OCI-LY7 (cell line): ENCODE measurements at regions not wholly inside any gene's neighbourhood (a gene's known extent, or its start where the extent isn't known, plus 50 kb on each side); places are given as distances from the start of the nearest gene placed in this dataset.

ENCODE experiments used
- BruUV-seq: library from RNA; stranded (reverse); fragments of 400-500 nt; replicated peaks from 2 replicates; lab custom pipeline; 2021; lab: Mats Ljungman, UMichigan
- CTCF ChIA-PET: fragments of 300-600 bp; sonication (Branson Sonifier 250); formaldehyde crosslinking; loops from one replicate; lab custom pipeline; 2022; ENCODE audit warnings: antibody characterized with exemption; ENCODE audit not compliant: unreplicated experiment; lab: Charles Lee
- POLR2A ChIA-PET: fragments of 300-600 bp; sonication (Branson Sonifier 250); formaldehyde crosslinking; loops from one replicate; lab custom pipeline; 2022; ENCODE audit warnings: antibody characterized with exemption; lab: Charles Lee
- DNase-seq: peaks from one replicate; pipeline ENCODE4 v3.0.0-alpha.2; 2015; ENCODE audit warnings: low spot score
- H2AFZ ChIP-seq: fragments of 200-600 bp; sonication (generic), shearing (Covaris generic); 2 replicates; pipeline ENCODE4 v1.6.1; 2014; ENCODE audit warnings: mild to moderate bottlenecking, antibody characterized with exemption, low read length, moderate library complexity
- H3K27ac ChIP-seq: fragments of 200-600 bp; sonication (generic); 2 replicates; pipeline ENCODE4 v1.5.1; 2014; ENCODE audit warnings: mixed run types, low read depth, mild to moderate bottlenecking, moderate library complexity, low read length, inconsistent platforms; ENCODE audit not compliant: poor library complexity, severe bottlenecking
- H3K36me3 ChIP-seq: fragments of 200-600 bp; sonication (generic); 2 replicates; pipeline ENCODE4 v1.6.1; 2014; ENCODE audit warnings: mild to moderate bottlenecking, antibody characterized with exemption, low read length, moderate library complexity, mixed read lengths; ENCODE audit not compliant: insufficient read depth
- H3K4me1 ChIP-seq: fragments of 200-600 bp; sonication (generic); 2 replicates; pipeline ENCODE4 v1.5.1; 2014; ENCODE audit warnings: mild to moderate bottlenecking, low read length; ENCODE audit not compliant: insufficient read depth, poor library complexity, severe bottlenecking
- H3K4me2 ChIP-seq: fragments of 200-600 bp; sonication (generic); 2 replicates; pipeline ENCODE4 v1.6.1; 2014; ENCODE audit warnings: mild to moderate bottlenecking, low read length
- H3K4me3 ChIP-seq: fragments of 200-600 bp; sonication (generic); 2 replicates; pipeline ENCODE4 v1.5.1; 2014; ENCODE audit warnings: mild to moderate bottlenecking, low read depth, low read length; ENCODE audit not compliant: poor library complexity, severe bottlenecking
- H3K79me2 ChIP-seq: fragments of 200-600 bp; sonication (generic); 2 replicates; pipeline ENCODE4 v1.6.1; 2016; ENCODE audit warnings: low read depth, mild to moderate bottlenecking, low read length, moderate library complexity, mixed read lengths; ENCODE audit not compliant: insufficient read depth
- H3K9me2 ChIP-seq: fragments of 200-600 bp; sonication (generic); 2 replicates; pipeline ENCODE4 v1.6.1; 2016; ENCODE audit warnings: mild to moderate bottlenecking, low read length, mixed read lengths; ENCODE audit not compliant: insufficient read depth
- H3K9me3 ChIP-seq: fragments of 200-600 bp; sonication (generic); 2 replicates; pipeline ENCODE4 v1.6.1; 2014; ENCODE audit warnings: mild to moderate bottlenecking, mixed run types, low read length, mixed read lengths
- H4K20me1 ChIP-seq: fragments of 200-600 bp; sonication (generic); 2 replicates; pipeline ENCODE4 v1.6.1; 2014; ENCODE audit warnings: mild to moderate bottlenecking, antibody characterized with exemption, low read length, moderate library complexity, mixed read lengths; ENCODE audit not compliant: insufficient read depth
- CTCF ChIP-seq: fragments of 200-600 bp; sonication (generic); conservative IDR thresholded peaks from 2 replicates; pipeline ENCODE4 v1.5.1; 2014; ENCODE audit warnings: mild to moderate bottlenecking, antibody characterized with exemption, low read length, moderate library complexity, mixed read lengths
- EZH2phosphoT487 ChIP-seq: fragments of 200-600 bp; sonication (generic); IDR thresholded peaks from 2 replicates; pipeline ENCODE4 v1.6.1; 2018; ENCODE audit warnings: low read depth, borderline replicate concordance, mild to moderate bottlenecking, mixed run types, antibody characterized with exemption, low read length, moderate library complexity, mixed read lengths
- intact Hi-C: fragments of 100-400 bp; cut with micrococcal nuclease; formaldehyde crosslinking; loops from one replicate; pipeline ENCODE4 v1.10.0; 2022; ENCODE audit not compliant: unreplicated experiment

DNA sequence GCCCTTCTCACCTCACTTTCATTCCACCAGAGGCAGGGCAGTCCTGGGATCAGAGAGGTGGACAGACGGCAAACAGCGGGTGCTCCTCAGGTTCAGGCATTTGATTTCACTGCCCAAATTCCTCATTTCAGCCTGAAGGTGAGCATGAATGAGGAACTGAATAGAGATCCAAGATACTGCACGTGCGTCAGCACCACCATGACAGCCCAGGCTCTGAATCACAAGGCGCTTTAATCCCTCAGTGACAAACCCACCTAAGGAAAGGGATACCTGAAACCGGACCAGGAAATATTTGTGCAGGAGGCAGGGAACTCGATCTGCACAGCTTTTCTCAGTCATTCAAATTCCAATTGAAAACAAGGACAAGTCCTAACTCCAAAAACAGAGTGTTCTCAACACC lies 174.8 kb upstream of the HEY2 start:
- Histone ChIP-seq H3K27ac (no peak overlapping the region), H4K20me1 (no peaks in the 10 kb centered on the region), H3K36me3 (no peaks in the 10 kb centered on the region), H3K4me3 (no peak overlapping the region), H3K4me1 (no peaks in the 10 kb centered on the region), H3K79me2 (no peaks in the 10 kb centered on the region), H3K4me2 (no peak overlapping the region), H2AFZ (no peak overlapping the region), H3K9me2 (no peaks in the 10 kb centered on the region), H3K9me3 (no peaks in the 10 kb centered on the region)
- no peak for DNase-seq
- no TSS peak for BruUV-seq
- POLR2A ChIA-PET = interaction anchor here (1.4 kb wide), 1 partner anchor 30 kb away, joined by 5 read pairs; no protein-coding TSS in a partner anchor
- CTCF ChIA-PET = no interaction called here
- TF ChIP-seq CTCF (no peak), EZH2phosphoT487 (no peak)
- intact Hi-C loops = no loop called here

DNA sequence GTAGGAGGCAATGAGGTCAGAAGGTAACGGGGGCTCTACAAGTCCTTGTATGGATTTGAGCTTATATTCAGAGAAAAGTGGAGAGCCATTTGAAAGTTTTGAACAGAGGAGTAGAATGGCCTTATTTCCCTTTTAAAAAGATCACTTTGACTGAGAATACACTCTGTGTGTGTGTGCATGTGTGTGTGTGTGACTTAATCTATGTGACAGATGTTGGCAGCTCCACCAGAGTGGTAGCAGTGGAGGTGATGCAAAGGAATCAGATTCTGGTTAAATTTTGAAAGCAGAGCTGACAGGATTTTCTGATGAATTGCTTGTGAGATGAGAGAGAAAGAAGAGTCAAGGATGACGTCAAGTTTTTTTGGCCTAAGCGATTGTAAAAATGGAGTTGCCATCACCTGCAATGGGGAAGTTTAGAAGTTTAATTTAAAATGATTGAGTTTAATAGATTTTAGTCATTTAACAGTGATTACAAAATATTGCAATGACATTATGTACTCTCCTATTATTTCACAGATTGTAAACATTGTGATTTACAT lies 172.2 kb upstream of the HEY2 start:
- ChIA-PET CTCF (no interaction called here), POLR2A (interaction anchor here (0.9 to 1.2 kb wide), 2 partner anchors 10 to 12 kb away, joined by 3 to 4 read pairs; no protein-coding TSS in a partner anchor)
- Histone ChIP-seq H3K9me2 (no peaks in the 10 kb centered on the region), H4K20me1 (no peaks in the 10 kb centered on the region), H3K27ac (no peak overlapping the region), H3K4me1 (no peaks in the 10 kb centered on the region), H2AFZ (no peak overlapping the region), H3K79me2 (no peaks in the 10 kb centered on the region), H3K4me3 (no peak overlapping the region), H3K36me3 (no peaks in the 10 kb centered on the region), H3K9me3 (no peaks in the 10 kb centered on the region), H3K4me2 (no peak overlapping the region)
- no peak for DNase-seq
- intact Hi-C loops = no loop called here
- BruUV-seq = no TSS peak
- TF ChIP-seq CTCF (no peak), EZH2phosphoT487 (no peak)

DNA sequence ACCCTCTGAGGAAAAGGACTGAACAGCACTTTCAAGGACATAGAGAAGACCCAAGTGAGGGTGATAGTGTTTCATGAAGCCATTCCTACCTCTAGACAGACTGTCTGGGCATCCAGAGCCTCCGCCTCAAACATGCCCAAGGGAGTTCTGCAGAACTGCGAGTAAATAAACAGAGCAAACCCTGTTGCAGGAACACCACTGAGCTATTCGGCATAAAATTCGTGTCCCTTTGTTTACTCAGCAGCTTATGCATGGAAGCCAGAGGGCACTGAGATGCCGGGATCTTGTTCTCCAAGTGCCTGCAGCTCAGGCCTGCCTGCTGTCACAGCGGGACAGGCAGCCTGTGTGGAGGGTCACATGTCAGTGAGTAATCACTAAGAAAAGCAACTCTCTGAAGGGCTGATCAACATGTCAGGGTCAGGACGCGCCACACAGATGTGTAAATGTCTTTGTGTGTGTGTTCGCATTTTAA lies 164.9 kb upstream of the HEY2 start:
- intact Hi-C loops = no loop called here

More for the DNA sequence above, 164.9 kb upstream of the HEY2 start:
- Histone ChIP-seq H4K20me1 (no peaks in the 10 kb centered on the region), H3K4me1 (no peaks in the 10 kb centered on the region), H3K27ac (no peak overlapping the region), H3K9me3 (no peaks in the 10 kb centered on the region), H3K4me2 (no peak overlapping the region), H3K4me3 (no peak overlapping the region), H3K79me2 (no peaks in the 10 kb centered on the region), H3K36me3 (no peaks in the 10 kb centered on the region), H3K9me2 (no peaks in the 10 kb centered on the region), H2AFZ (no peak overlapping the region)
- ChIA-PET POLR2A (no interaction called here), CTCF (no interaction called here)
- TF ChIP-seq EZH2phosphoT487 (no peak), CTCF (no peak)
- no TSS peak for BruUV-seq
- DNase-seq = no peak
